Glomerular endothelial cell (primary cell): ENCODE measurements at regions not wholly inside any gene's neighbourhood (a gene's known extent, or its start where the extent isn't known, plus 50 kb on each side); places are given as distances from the start of the nearest gene placed in this dataset.

Source experiments
- DNase-seq: peaks from one replicate; pipeline ENCODE4 v3.0.0-alpha.2; 2011; ENCODE audit warnings: low read depth, low spot score; ENCODE audit errors: extremely low read depth

GRCh38 chr1:219801156-219801820 is 127.1 kb downstream of the SLC30A10 start:
- no peak for DNase-seq

DNA sequence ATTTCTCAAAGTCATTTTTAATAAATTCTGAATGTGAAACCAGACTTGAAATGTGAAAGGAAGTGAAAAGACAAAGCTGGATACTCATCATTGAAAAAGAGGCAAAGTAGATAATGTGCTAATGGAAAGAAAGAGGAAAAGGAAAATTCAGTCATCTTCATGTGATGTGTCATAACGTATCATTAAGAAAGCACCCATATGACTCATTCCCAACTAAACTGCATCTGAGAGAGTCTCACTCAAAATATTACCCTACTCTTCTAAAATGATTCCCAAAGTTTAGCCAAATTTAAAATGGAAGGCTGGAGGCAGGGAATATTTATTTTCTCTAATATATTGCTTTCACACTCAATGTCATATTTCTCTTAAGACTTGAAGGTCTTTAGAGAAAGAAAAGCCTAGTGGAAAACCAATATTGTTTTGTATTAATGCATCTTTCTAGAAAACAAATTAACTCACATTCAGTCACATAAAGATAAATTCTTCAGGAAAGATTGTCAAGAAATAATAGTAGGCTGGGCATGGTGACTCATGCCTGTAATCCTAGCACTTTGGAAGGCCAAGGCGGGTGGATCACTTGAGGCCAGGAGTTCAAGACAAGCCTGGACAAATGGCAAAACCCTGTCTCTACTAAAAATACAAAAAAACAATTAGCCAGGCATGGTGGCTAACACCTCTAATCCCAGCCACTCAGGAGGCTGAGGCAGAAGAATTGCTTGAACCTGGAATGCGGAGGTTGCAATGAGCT is 129.9 kb downstream of the SLC30A10 start:
- DNase-seq, result no peak

- no peak for DNase-seq
Observed at GRCh38 chr1:219797683-219798082, 130.7 kb downstream of the SLC30A10 start.

DNA sequence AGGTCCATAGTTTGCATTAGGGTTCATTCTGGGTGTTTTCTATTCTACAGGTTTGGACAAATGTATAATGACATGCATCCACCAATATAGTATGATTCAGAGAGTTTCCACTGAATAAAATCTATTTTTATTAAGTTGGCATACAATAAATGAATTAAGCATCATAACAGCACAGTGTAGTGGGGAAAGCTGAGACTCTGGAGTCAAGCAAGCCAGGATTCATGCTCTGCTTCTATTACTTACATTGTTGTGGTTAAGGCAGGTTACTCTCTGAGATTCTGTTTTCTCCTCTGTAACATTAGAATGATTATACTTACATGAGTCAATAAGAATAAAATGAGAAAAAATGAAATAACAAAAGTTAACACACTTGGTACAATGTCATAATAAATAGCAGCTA is 131.3 kb downstream of the SLC30A10 start:
- DNase-seq, result no peak

DNA sequence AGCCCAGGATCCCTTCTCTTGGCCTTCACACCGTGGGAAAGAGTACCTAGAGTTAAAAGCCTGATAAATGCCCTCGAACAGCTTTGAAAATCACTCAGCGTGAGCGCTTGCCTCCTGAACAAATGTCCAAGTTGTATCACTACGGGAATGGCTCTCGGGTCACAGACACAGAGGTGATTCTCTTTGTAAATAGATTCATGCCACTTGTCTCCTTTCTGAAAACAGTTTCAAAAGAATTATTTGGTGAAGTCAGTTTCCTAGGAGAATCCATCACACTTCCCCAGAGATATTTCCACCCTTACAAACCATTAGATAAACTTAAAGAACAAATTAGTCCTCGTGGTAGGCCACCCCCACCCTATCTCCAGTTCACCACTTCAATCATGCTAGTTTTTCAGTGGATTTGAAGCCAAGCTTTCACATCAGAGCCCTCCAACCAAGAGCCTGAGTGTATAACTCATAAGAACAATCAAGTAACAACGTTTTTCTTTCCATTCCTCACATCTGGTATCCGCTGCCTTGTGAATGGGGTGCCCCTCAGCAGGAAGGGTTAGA is 132.9 kb downstream of the SLC30A10 start:
- DNase-seq, result no peak

DNA sequence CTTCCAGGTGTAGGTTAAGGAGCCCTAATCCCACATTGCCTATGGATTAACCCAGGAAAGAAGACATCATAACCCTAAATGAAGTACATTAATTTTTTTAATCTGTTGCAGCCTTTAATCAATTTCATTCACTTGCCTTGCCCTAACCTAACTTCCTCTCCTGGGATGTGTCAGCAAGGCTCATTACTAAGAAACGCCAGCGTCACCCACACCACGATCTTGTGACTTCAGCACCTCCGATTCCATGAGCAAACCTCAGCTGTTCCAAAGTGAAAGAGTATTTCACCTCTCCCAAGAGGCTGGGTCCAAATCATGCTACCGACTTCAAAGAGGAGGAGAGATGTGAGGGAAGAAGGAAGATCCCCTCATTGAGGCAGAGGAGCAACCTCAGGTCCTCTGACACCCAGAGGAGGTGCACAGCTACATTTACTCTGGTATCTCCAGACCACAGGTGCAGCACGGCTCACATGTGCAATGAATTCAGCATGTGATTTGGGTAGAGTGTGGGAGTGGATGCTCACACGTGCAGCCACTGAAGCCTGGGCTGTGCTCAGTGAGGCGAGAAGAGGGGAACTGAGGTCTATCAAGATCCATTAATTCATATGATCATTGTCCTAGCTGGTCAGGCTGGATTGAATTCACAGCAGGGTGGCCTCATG is 134.1 kb downstream of the SLC30A10 start:
- DNase-seq, result no peak

GRCh38 chr1:219792337-219793021 is 135.9 kb downstream of the SLC30A10 start:
- no peak for DNase-seq

DNA sequence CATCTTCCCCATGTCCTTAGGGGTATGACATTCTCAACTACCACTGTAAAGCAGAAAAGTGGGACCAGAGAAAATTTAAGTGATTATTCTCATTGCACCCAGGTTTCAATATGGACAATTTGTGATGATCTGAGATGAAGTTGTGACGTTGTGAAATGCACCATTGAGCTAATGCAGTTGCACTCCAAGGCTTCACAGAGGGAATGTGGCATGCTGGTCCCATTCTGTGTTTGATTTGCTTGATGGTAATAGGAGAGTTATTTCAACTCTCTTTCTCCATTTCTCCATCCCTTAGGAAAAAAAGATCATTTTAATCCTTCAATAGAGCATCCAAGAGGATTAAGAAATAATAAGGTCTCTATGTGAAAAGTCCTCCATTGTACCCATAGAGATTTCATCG is 136.6 kb downstream of the SLC30A10 start:
- no peak for DNase-seq

DNA sequence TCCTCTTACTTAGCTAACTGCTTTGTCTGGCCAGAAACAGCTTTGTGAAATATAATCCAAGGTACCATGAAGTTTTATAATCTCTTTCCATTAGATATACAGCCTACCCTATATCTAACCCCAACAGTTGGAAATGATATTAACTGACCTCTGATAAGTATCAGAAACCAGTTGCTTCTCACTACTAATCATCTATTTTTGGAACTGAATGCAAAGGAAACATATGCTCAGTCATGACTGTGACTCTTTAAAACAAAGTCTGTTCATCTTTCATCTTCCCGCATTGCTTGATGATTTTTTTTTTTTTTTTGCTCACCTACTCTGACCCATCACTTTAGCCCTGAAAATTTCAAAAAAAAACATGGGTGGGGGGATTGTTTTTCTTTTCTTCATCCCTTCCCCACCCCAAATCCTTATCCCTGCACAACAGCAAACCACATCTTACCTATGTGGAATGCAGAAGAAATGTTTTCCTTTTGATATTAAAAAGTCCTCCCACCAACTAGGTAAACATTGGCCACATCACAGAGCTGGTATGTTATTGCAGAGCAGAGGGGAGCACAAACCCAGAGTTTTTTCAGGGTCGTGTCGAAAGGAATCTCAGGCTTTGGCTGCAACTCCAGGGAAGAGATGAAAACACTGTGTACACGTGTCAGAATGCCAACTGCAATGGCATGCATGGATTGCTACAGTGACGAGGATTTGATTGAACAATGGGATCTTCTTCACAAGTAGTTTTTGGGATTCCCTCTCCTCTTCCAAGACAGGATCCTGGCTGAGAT is 137.3 kb downstream of the SLC30A10 start:
- no peak for DNase-seq

- DNase-seq, result no peak
Observed at GRCh38 chr1:219788700-219789099, 139.7 kb downstream of the SLC30A10 start.

DNA sequence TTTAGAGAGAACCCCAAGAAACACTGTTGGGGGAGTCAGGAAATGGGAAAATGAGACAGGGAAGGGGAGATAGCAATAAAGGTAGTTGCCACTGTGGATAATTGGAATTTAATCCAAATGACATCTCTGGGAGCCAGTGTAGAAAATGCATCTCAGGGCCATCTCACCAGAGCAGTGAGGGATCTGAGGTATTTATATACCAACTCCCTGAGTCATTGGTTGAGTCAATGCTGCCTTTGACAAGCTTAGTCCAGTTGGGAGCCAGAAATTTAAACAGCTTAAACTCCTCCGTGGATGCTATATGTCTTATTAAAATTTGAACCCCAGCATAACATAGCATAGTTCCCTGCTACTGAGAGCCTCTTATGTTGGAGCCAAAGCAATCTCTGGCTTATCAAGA is 140.3 kb downstream of the SLC30A10 start:
- DNase-seq, result no peak

GRCh38 chr1:219784660-219785381 is 143.5 kb downstream of the SLC30A10 start:
- DNase-seq, result no peak

GRCh38 chr1:219783605-219784235 is 144.6 kb downstream of the SLC30A10 start:
- no peak for DNase-seq

DNA sequence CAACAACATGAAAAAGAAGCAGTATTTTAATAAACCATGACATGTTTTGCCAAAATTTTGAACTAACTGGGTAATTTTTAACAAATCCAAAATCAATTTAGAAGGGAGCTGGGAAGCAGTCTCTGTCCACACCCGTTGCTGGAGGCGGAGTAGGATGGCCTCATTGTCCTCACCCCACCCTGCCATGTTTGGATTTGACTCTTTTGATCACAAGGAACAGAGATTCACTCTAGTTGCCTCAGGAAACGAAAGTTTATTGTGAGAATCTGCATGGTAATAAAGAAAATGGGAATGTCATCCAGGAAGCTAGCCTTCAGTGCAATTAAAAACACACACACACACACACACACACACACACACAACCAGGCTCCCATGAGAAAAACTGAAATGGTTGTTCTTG is 145.4 kb downstream of the SLC30A10 start:
- no peak for DNase-seq

DNA sequence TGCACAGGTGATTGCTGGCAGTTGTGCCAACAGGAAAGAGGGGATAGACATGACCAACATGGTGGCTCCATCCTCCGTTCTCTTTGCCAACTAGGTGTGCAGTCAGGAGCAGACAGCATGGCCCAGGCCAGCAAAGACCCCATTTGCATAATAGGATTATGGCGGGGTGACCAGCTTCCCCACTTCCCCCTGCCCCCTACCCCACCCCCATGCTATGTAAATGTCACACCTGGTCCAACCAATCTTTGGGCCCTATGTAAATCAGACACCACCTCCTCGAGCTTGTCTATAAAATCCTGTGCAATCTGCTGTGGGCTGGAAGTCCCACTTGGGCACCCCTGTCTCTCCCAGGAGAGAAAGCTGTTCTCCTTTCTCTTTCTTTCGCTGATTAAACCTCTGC is 146.0 kb downstream of the SLC30A10 start:
- no peak for DNase-seq

DNA sequence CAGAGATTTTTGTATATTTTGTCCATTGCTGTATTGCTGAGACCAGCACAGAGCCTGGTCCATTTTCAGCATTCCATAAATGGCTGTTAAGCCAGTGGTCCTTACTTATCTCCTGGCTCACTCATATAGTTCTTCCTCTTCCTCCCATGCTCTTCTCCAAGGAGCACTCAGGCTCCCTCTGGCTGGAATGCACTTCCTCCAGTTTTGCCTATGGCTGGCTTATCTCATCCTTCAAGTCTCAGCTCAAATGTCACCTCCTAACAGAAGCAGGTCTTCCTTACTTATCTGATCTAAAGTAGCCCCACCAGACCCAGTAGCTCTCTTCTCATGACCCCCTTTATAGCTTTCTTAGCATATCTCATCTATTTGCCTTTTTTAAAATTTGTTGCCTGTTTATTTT is 146.9 kb downstream of the SLC30A10 start:
- no peak for DNase-seq

- DNase-seq, result no peak
Observed at GRCh38 chr1:219778793-219779369, 149.5 kb downstream of the SLC30A10 start.

DNA sequence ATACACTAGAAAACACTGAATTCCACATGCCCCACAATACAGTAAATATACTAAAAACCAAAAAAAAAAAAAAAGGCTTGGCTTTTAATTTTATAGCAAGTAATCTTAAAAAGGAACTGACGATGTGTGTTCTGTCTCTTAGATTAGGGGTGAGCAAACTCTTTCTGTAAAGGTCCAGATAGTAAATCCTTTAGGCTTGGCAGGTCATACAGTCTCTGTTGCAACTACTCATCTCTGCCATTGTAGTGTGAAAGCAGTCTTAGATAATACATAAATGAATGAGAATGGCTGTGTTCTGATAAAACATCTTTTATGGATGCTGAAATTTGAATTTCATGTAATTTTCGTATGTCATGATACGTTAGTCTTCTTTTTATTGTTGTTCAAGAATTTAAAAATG is 150.2 kb downstream of the SLC30A10 start:
- no peak for DNase-seq

GRCh38 chr1:219774386-219774785 is 154.0 kb downstream of the SLC30A10 start:
- no peak for DNase-seq
